HEK293T (cell line): ENCODE measurements at regions not wholly inside any gene's neighbourhood (a gene's known extent, or its start where the extent isn't known, plus 50 kb on each side); places are given as distances from the start of the nearest gene placed in this dataset.

Experiments
- BHLHE40 ChIP-seq: fragments of 450-650 bp; IDR thresholded peaks from 2 replicates; pipeline ENCODE4 v1.6.1; 2016; ENCODE audit warnings: mild to moderate bottlenecking, moderate library complexity, borderline replicate concordance
- CTBP1 ChIP-seq: fragments of 450-650 bp; IDR thresholded peaks from 2 replicates; pipeline ENCODE4 v1.6.1; 2016; ENCODE audit warnings: borderline replicate concordance
- ELF4 ChIP-seq: fragments of 450-650 bp; IDR thresholded peaks from 2 replicates; pipeline ENCODE4 v1.6.1; 2017; ENCODE audit warnings: antibody characterized with exemption
- FOXA1 ChIP-seq: fragments of 450-650 bp; IDR thresholded peaks from 2 replicates; pipeline ENCODE4 v1.6.1; 2016; ENCODE audit warnings: mild to moderate bottlenecking
- FOXK2 ChIP-seq: fragments of 450-650 bp; IDR thresholded peaks from 2 replicates; pipeline ENCODE4 v1.6.1; 2016; ENCODE audit warnings: mild to moderate bottlenecking
- HDGF ChIP-seq: fragments of 450-650 bp; IDR thresholded peaks from 2 replicates; pipeline ENCODE4 v1.6.1; 2017; ENCODE audit warnings: antibody characterized with exemption, borderline replicate concordance
- LEF1 ChIP-seq: fragments of 450-650 bp; IDR thresholded peaks from 2 replicates; pipeline ENCODE4 v1.6.1; 2017; ENCODE audit warnings: mild to moderate bottlenecking, borderline replicate concordance
- SP1 ChIP-seq: fragments of 450-650 bp; IDR thresholded peaks from 2 replicates; pipeline ENCODE4 v1.6.1; 2017
- SUZ12 ChIP-seq: fragments of 450-650 bp; IDR thresholded peaks from 2 replicates; pipeline ENCODE4 v1.6.1; 2016; ENCODE audit warnings: mild to moderate bottlenecking
- TARDBP ChIP-seq: fragments of 450-650 bp; IDR thresholded peaks from 2 replicates; pipeline ENCODE4 v1.6.1; 2016
- ZNF384 ChIP-seq: fragments of 450-650 bp; IDR thresholded peaks from 2 replicates; pipeline ENCODE4 v1.6.1; 2016
- TF ChIP-seq, protein P1 (sequence below): fragments of 450-650 bp; IDR thresholded peaks from 2 replicates; pipeline ENCODE4 v1.6.1; 2016

DNA sequence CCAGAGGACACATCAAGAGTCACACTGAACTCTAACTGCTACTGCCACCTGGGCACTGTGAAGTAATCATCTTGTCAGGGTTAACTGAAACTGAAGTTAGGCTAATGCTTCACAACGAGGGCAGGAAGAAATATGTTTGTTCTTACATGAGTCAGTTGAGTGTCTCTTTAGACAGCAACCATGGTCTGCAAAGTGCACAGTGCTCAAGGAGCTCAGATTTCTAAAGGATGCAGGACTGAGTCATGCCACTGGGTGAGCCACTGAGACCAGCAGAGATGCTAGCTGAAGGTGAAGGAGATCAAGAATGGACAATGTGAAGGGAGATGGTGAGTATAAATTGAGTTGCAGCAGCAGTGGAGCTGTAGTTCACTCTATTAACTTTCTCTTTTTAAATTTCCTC, 76.0 kb upstream of the CTTNBP2 start:
- TF ChIP-seq LEF1 (no peak), FOXK2 (no peak), SP1 (no peak), SUZ12 (no peak), ZNF384 (no peak), BHLHE40 (no peak), HDGF (no peak), CTBP1 (no peak), ELF4 (no peak), FOXA1 (no peak), TARDBP (no peak)
- TF ChIP-seq, protein P1, sequence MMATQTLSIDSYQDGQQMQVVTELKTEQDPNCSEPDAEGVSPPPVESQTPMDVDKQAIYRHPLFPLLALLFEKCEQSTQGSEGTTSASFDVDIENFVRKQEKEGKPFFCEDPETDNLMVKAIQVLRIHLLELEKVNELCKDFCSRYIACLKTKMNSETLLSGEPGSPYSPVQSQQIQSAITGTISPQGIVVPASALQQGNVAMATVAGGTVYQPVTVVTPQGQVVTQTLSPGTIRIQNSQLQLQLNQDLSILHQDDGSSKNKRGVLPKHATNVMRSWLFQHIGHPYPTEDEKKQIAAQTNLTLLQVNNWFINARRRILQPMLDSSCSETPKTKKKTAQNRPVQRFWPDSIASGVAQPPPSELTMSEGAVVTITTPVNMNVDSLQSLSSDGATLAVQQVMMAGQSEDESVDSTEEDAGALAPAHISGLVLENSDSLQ = no peak
